ENCODE measurements at regions not wholly inside any gene's neighbourhood (a gene's known extent, or its start where the extent isn't known, plus 50 kb on each side); places are given as distances from the start of the nearest gene placed in this dataset.

DNA sequence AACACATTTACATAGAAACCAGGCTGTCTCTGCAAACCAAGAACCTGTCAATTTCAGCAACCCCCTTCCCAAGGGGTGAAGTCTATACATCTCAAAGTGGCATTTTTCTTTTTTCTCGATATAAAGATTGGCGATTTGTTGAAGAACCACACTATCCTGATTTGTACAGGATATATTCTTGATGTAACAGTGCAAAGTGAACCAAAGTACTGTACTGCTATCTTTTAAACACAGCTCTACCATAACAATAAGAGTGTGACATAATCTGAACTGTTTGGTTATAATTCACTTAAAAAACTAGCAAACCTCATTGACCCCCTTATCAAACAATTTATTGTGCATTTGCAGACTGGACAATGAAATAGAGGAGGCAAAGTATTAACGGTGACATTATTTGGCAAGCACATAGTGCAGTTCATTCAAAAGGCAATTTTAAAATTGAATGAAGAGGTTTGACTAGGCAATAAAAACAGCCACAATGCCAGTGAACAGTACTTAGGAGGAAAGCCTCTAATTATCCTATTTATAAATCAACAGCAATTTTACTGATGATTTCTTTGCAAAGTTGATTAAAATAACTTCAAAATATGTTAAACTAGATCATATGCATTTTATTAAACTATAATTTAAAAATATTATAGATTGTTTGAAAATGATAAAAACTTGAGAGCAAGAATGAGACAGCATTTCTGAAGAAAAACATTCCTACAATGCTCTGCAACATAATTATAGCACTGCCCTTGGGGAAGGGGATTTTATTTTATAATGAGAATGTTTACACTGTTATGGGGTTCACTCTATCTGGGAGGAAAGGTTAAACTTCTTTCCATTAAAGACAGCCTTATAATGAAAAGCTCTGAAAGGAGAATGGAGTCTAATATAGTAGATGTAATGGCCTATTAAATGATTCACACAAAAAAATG is 440.9 kb downstream of the ZEB2 start:
- DNase-seq (ENCODE audit: low read depth), result no peak

DNA sequence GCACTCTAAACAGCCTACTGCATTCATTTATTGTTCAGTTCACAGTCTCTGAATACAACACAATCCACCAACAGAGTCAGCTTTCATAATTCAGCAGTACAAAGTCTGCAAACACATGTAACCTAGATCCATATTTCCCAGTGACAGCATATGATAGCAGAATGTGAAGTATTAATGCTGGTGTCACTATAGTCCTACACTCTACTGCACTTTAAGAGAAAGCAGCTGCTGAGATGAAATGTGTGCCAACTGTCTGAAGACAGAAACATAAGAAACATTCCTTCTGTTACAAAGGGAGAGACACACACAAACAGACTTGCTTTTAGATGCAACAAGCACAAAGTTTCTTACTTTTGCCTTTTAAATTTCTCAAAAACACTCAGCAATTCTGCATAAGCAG is 441.8 kb downstream of the ZEB2 start:
- no peak for DNase-seq (ENCODE audit: low read depth)

DNA sequence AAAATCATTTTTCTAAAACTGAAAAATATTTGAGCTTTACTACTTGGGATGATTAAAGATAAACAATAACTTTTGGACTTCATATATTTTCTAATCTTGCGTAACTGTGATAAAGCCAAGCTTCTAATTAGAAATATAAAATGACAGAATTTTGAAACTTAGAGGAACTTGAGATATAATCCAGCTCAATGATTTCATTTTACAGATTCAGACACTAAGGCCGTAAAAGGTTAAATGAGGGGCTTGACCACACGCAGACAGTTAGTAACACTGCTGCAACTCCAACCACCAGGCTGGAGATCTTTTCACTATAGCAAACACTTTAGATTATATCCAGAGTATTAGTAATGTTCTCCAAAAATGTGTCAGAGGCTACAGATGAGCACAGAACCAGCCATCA is 445.5 kb downstream of the ZEB2 start:
- DNase-seq (ENCODE audit: low read depth), result no peak

DNA sequence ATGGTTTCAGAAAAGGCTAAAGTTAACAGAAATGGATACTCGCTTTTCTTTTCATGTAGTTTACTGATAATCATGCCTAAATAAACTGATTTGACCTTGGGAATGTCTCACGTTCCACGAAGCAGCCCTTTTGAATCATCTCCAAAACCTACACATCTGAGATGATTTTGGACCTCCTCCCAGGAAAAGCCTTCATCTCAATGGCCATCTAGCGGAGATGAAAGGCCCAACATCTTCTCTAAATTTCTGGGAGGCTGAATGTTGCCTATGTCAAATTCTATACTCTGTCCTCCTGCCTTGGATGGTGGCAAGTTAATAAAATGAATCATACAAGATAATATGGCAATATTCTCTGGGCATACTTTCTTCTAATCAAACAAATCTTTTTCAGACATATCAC is 448.5 kb downstream of the ZEB2 start:
- no peak for DNase-seq (ENCODE audit: low read depth)

DNA sequence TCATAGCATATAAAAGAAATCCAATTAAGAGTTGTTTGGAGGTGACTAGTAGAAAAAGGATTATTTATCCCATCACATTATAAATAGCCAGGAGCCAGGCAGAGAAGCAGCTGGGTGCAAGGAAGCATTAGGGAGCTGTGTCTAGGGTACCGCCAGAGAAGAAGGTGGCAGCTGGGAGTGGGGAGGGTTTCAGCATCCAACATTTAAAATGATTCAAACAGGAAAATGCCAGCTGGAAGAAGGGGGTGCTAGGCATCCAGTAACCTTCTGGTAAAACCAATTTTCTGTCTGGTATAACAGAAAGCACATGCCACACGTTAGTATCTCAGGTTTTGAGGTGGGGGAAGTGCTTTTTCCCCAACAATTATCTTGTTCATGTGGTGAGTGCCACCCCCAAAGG is 452.4 kb downstream of the ZEB2 start:
- DNase-seq (ENCODE audit: low read depth), result no peak

DNA sequence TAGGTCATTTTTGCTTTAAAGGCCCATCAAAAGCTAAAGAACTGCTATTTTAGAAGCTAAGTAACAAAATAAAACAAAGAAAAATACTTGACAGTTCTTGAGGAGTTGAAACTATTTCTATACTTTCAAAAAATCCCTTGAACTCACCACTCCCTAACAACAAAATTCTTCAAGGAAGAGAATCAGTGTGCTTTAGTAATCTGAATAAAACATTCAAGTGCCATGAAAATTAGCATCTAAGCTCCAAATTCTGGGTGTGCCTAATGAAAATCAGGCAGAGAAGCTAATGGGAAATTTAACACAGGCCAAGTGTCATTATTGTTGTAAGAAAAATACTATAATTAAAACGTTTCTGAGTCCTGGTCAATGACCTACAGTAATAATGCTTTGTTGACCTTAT is 456.3 kb downstream of the ZEB2 start:
- DNase-seq (ENCODE audit: low read depth), result no peak

DNA sequence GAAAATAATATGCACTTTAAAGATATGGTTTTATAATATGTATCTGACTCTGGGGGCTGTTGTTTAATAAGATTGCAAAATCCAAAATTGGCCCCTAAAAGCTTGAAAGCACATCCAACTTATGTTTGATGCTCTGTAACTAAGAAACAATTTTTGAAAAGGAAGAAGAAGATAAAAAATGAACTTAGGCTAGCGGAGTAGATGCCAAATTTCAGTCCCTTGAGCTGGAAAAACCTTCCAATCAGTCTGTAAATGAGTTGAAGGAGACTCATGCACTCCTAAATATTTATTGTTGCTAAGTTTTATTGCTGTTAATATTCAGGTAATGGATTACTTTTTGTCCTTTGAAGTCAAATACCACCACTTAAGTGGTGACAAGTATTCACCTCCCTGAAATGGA is 465.0 kb downstream of the ZEB2 start:
- no peak for DNase-seq (ENCODE audit: low read depth)

DNA sequence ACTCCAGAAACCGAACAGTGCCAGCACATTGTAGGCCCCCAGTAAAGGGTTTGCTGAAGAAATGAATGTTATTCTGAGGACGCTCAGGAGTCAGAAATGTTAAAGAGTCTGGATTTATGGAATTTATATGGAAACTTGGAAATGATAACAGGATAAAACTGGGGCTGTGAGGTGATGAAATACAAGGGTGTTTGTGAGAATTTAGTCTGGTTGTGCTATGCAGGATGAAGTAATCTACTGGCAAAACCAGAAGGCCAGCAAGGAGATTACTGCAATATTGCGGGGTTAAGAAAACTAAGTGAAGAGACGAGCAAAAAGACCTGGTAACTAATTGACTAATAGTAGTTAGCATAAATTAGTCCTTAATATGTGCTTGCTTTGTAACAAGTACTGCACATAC is 467.8 kb downstream of the ZEB2 start:
- no peak for DNase-seq (ENCODE audit: low read depth)

DNA sequence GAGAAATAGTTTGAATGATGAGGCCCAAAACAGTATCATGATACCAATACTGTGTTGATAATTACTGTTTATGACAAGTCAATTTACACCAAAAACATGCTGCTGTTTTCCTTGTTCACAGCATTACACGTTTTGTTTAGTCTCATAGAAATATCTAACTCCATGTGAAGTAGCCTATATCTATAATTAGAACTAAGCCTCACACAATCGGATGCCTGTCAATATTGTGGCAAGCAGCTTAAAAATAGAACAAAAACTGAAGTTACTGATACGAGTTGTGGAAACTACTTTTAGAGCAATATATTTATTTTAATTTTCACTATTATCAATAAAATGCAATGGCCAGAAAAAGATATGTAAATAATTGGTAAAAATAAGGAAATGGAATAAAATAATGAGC is 470.8 kb downstream of the ZEB2 start:
- no peak for DNase-seq (ENCODE audit: low read depth)

DNA sequence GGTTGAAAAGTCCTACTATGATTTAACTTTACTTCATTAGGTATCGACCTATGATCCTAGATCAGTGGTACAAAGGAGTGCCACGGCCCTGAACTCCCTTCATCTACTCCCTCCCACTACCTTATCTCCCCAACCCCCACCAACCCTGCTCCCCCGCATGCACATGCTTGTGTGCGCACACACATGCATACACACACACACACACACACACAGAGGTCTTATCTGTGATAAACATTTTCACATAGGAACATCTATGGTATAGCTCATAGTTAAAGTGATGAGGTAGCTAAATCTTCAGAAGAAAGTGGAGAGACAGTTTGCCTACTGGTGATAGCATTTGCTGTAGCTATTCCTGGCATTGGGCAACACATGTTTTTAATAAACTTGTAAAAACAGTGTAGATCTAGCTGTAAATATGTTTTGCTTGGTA is 471.3 kb downstream of the ZEB2 start:
- no peak for DNase-seq (ENCODE audit: low read depth)

DNA sequence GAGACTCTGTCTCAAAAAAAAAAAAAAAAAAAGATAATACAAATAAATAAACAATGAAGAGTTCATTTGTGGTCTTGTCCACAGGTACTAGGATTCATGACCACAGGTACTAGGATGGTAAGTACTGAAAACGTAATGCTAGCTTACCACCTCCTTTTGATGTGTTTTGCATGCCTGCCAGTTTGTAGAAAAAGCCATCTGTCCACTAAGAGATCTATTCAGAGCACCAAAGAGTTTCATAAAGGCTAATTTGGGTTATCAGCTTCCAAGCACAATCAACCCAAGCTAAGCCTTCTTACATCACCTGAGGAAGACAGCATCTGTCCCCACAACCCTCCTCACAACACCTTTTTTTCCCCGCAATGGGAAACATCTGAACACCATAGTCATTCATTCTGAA is 477.2 kb downstream of the ZEB2 start:
- no peak for DNase-seq (ENCODE audit: low read depth)

DNA sequence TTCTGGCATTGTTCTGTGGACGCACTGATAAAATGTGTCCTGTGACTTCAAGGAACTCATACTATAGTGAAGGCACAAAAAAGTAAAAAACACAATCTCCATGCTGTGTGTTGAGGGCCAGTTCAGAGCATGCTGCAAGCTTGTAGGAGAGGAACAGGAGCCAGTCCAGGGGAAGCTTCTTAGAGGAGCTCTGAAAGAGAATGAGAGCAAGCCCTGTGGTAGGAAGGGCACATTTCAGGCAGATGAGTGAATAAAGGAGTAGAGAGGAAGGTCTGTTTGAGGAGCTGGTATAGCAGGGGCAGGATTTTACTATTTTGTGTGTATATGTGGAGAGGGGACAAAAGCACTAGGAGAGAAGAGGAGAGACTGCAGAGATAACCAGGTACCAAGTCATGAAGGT is 478.3 kb downstream of the ZEB2 start:
- no peak for DNase-seq (ENCODE audit: low read depth)

DNA sequence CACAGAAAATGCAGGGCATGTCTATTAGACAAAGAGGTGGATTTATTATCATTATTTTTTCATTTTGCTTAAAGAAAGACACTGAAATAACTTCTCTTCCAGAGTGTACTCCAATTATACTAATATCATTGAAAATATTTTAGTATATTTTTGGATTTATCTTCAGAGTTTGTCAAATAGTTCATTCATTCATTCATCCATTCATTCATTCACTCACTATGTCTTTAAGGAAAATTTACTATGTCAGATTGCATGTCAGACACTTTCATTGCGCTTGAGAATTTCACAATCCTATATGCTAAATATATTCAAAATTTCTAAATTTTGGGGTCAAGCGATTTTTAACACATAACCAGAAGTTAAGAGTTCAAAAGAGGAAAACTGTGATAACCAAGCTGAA is 479.1 kb downstream of the ZEB2 start:
- DNase-seq (ENCODE audit: low read depth), result no peak

DNA sequence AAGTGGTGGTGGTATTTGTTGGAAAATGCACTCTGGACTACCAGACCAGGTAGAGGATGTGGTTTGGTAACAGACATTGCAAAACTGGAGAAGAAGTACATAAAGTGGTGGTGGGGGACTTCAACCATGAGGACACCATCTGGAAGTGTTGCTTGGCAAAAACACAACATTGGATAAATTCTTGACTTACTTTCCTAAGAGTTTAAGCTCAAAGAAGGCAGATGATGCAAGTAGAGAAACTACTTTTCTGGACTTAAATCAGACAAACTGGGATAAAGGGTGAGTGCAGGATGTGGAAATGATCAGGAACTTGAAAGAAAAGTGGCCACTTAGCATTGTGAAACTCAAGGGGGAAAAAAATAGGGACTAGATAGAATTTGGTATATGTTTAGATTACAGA is 487.4 kb downstream of the ZEB2 start:
- DNase-seq (ENCODE audit: low read depth), result no peak

DNA sequence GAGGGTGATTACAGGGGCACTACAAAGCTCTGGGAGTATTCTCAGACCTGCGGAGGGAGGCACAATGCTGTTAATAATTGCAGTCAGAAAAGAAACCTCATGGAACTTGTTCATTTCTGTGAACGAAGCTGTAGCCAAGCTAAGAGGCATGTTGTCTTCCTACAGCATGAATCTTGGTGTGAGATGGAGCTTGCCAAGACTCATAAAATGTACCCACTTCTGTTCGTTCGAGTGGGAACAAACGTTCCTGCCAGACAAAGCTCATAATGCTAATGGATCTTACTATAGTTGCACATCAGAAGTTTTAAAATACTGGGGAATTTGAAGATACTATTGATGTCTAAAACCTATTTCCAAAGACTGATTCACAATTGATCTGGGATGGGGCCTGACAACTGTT is 489.1 kb downstream of the ZEB2 start:
- no peak for DNase-seq (ENCODE audit: low read depth)

DNA sequence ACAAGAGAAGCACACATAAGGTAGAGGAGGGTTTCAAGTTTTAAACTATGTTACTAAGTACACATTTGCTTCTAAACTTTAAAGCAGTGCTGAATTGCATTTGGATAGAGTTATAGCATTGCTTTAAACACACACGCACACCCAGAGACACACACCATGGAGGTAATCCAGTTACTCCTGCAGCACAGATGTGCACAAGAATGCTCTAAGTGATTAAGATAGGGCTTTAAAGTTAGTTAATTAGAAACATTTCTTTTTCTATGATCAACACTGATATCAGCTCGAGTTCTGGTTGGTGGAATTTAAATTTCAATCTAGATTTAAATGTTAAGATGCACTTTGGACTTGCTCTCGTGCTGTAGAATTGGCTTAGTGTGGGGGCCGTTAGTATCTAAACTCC is 492.3 kb downstream of the ZEB2 start:
- DNase-seq (ENCODE audit: low read depth), result no peak

DNA sequence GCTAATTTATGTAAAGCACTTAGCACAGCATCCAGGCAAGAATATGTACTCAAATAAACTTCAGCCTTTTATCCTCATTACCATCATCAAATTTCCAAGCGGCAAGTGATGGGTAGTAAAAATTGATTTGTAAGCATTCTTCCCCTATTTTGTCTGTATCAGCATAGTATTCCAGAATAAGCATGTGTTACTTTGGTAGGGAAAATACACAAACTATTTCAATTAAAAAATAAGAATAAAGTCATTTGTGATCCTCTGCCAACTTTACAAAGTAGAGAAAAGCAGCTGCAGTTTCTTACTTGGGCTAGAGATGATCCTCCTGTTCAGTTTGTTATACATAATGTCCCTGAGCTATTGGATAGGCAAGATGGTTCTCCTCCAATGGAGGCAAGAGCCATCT is 493.2 kb downstream of the ZEB2 start:
- DNase-seq (ENCODE audit: low read depth), result no peak

DNA sequence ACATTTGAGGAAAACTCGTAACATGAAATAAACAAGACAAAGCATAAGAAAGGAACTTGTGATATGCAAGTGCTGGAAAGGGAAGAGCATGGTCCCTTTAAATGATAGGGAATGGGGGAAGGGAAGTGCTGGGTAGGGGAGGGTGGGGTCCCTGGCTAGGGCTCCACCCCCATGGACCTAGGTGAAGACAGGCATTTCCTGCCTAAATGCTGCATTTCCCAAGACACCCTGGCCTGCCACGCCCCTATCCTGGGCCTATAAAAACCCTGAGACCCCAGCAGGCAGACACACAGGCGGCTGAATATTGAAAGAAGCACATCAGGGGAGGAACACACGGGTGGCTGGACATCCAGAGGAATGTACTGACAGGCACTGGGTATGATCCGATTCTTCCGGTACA is 499.9 kb downstream of the ZEB2 start:
- DNase-seq (ENCODE audit: low read depth), result no peak

DNA sequence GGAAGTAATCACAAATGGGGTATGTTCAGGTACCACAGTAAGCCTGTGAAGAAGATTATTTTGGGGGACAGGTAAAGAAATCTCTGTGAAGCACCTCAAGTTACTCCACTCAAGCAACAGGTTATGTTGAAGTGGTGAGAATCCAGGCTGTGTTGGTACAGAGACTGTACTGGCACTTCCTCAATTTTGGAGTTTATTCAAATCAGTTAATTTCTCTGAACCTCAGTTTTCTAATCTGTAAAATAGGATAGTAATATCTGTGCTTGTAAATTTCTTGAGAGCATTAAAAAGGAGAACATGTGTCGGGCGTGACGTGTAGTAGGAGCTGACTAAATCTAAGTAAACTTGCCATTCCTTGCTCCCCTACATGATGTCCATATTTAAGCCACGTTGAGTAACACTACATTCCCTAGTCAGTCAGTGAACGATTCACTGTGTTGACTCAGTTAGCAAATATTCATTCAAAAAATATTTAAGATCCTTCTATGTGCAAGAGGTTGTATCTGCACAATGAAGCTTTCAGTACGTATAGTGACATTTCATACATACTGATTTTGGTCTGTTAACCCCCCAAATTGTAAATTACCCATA is 504.2 kb downstream of the ZEB2 start:
- DNase-seq (ENCODE audit: low read depth), result no peak

DNA sequence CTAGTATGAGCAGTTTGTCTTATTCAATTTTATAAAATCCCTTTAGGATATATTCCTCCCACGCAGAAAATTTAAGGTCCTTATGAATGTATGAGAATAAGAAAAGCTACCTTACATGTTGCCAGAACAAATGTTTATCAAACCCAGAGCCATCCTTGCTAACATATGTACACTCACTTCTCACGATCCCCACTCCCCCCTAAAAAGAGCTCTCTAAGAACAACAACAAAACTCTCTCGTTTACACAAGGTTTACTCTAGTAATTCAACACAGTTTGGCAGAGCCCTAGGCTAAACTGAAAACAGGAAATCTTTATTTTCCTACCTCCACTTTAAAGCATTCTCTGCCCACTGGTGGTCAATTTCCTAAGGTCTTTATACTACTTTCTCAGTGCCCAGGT is 504.9 kb downstream of the ZEB2 start:
- no peak for DNase-seq (ENCODE audit: low read depth)

DNA sequence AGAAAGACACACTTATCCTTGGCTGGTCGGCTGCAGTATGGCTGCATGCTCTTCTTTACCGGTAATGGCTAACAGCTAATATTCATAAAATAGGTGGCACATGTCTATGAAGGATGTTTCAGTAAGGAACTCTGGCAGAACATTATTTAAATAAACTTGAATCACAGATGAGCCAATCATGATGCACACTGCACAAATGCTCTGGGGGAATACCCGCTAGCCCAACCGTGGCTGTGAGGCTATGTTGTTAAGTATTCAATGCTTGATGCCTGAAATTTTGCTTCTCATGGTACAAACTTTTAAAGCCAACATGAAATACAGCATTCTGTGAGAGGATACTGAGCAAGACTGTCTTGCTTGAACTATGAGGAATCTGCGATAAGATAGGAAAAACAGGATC is 505.8 kb downstream of the ZEB2 start:
- DNase-seq (ENCODE audit: low read depth), result no peak

DNA sequence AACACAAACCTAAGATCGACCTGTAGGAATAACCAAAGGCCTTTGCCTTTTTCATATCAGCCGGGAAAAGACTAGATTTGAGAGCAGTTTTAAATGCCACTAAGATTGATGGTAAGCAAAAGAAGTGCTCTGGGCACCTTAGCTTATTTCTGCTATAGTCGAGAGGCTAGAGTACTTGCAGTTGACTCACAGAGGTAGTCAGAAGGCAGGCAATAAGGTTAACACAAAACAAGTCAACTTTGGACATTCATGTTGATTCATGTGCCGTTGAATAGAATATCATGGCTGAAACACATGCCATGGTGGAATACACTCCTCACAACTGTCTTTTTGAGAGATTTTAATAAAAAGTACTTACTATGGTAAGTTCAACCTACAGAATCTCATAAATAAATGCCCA is 507.6 kb downstream of the ZEB2 start:
- no peak for DNase-seq (ENCODE audit: low read depth)

DNA sequence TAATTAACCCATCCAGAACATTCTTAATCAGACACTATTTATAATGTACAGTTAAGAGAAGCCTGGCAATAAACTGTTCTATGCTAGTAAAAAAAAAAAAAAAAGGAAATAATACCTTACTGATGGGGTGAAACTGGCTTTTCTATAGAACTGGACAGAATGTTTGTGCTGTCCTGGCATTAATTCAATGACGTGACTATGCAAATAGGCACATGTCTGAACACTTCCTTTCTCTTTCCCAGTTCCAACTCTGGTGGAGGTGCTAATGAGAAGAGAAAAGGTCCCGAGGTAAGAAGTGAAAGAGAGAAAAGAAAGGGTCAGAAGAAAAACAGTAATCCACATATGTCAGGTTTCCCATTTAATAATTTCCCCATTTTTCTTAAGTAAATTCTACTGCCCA is 508.4 kb downstream of the ZEB2 start:
- DNase-seq (ENCODE audit: low read depth), result no peak

DNA sequence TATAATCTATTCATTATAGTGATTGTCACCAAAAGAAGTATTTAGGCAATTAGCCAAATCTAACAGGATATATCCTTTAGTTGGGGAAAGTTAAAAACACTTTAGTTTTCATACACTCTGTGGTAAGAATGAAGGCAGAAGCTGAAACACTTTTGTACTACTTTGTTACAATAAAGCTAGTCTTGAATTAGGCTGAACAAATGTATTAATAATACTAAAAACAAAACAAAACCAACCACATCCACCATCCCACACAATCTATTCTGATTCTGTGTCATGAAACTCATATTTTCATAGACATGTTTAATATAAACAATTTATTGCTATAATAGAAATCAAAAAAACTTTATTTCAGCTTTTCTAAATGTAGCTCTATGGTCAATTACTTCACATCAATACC is 508.8 kb downstream of the ZEB2 start:
- DNase-seq (ENCODE audit: low read depth), result no peak

Data from activated T-helper 9 cell treated with anti-CD3 and anti-CD28 coated beads, Interleukin-2, amount 50 U/mL, for 16 hours (primary cell).